DND-41 (cell line): ENCODE measurements at regions not wholly inside any gene's neighbourhood (a gene's known extent, or its start where the extent isn't known, plus 50 kb on each side); places are given as distances from the start of the nearest gene placed in this dataset.

ENCODE experiments used
- CTCF ChIP-seq: IDR thresholded peaks from 2 replicates; pipeline ENCODE4 v1.5.1; 2012; ENCODE audit warnings: borderline replicate concordance, low read length, moderate library complexity, mild to moderate bottlenecking; ENCODE audit not compliant: poor library complexity, severe bottlenecking; ENCODE audit errors: extremely low read depth
- EZH2 ChIP-seq: IDR thresholded peaks from 3 replicates; pipeline ENCODE4 v1.6.1; 2012; ENCODE audit warnings: borderline replicate concordance, low read depth, mild to moderate bottlenecking, moderate library complexity, low read length, inconsistent platforms; ENCODE audit not compliant: severe bottlenecking

DNA sequence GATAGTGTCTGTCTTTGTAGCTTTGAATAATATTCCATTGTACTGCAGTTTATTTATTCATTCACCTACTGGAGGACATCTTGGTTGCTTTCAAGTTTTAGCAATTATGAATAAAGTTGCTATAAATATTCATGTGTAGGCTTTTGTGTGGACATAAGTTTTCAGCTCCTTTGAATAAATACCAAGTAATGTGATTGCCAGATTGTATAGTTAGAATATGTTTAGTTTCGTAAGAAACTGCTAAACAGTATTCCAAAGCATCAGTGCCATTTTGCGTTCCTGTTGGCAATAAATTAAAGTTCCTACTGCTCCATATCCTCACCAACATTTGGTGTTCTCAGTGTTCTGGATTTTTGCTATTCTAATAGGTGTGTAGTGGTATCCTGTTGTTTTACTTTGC is 311.7 kb upstream of the FMN2 start:
- TF ChIP-seq CTCF: no peak
- TF ChIP-seq EZH2: no peak
